RWPE1 (cell line): ENCODE measurements at regions not wholly inside any gene's neighbourhood (a gene's known extent, or its start where the extent isn't known, plus 50 kb on each side); places are given as distances from the start of the nearest gene placed in this dataset.

Experiments used
- CTCF ChIA-PET: fragments of 350-600 bp; sonication (Branson Sonifier 250); formaldehyde crosslinking; extraction: SDS; loops from one replicate; lab custom pipeline; 2021; lab: Yijun Ruan, JAX
- POLR2A ChIA-PET: fragments of 400-600 bp; formaldehyde crosslinking; extraction: SDS; loops from one replicate; lab custom pipeline; 2020; ENCODE audit warnings: antibody characterized with exemption; ENCODE audit not compliant: low non-redundant PET; lab: Yijun Ruan, JAX
- DNase-seq: peaks from one replicate; pipeline ENCODE4 v3.0.0; 2012; ENCODE audit warnings: low spot score
- H3K27ac ChIP-seq: fragments of 450-650 bp; 2 replicates; pipeline ENCODE4 v1.5.1; 2017
- CTCF ChIP-seq: fragments of 450-650 bp; conservative IDR thresholded peaks from 2 replicates; pipeline ENCODE4 v1.5.1; 2017; ENCODE audit warnings: low read depth, mild to moderate bottlenecking

GRCh38 chr5:175052351-175052750 is 328.0 kb downstream of the MSX2 start:
- POLR2A ChIA-PET, result no interaction called here
- CTCF ChIA-PET, result interaction anchor here (0.6 kb wide), 1 partner anchor 16 kb away, joined by 3 read pairs; no protein-coding TSS in a partner anchor
- no peak for DNase-seq
- H3K27ac ChIP-seq, result no peak overlapping the region
- no peak for TF ChIP-seq CTCF

- ChIA-PET CTCF (no interaction called here), POLR2A (no interaction called here)
- no peak for DNase-seq
- no peak for TF ChIP-seq CTCF
- H3K27ac ChIP-seq, result no peak overlapping the region
Measured at GRCh38 chr5:175047048-175047447, 322.7 kb downstream of the MSX2 start.

GRCh38 chr5:175045820-175046219 is 321.4 kb downstream of the MSX2 start:
- POLR2A ChIA-PET, result no interaction called here
- no peak for DNase-seq
- TF ChIP-seq CTCF, result no peak
- no peak overlapping the region for H3K27ac ChIP-seq
- CTCF ChIA-PET, result no interaction called here

GRCh38 chr5:175037820-175038219 is 313.4 kb downstream of the MSX2 start:
- ChIA-PET CTCF (interaction anchor here (0.7 kb wide), 1 partner anchor 23 kb away, joined by 3 read pairs; no protein-coding TSS in a partner anchor), POLR2A (no interaction called here)
- DNase-seq, result no peak
- H3K27ac ChIP-seq, result no peak overlapping the region
- TF ChIP-seq CTCF, result no peak

- no peak overlapping the region for H3K27ac ChIP-seq
- TF ChIP-seq CTCF, result no peak
- DNase-seq, result no peak
- POLR2A ChIA-PET, result no interaction called here
- CTCF ChIA-PET, result interaction anchor here (0.6 kb wide), 2 partner anchors 136 to 737 kb away, joined by 3 read pairs; no protein-coding TSS in a partner anchor
Measured at GRCh38 chr5:175035882-175036533, 311.6 kb downstream of the MSX2 start.

GRCh38 chr5:175034924-175035323 is 310.5 kb downstream of the MSX2 start:
- no peak overlapping the region for H3K27ac ChIP-seq
- CTCF ChIA-PET, result no interaction called here
- DNase-seq, result no peak
- TF ChIP-seq CTCF, result no peak
- POLR2A ChIA-PET, result no interaction called here
